GM19467 (cell line): ENCODE measurements at regions not wholly inside any gene's neighbourhood (a gene's known extent, or its start where the extent isn't known, plus 50 kb on each side); places are given as distances from the start of the nearest gene placed in this dataset.

ENCODE experiments used
- ATAC-seq: cut with Tn5 transposase; IDR thresholded peaks from one replicate; pipeline ENCODE4 v1.9.1; 2021; ENCODE audit warnings: mild to moderate bottlenecking, moderate library complexity; ENCODE audit not compliant: unreplicated experiment

GRCh38 chr14:98368221-98368620 lies 903.8 kb downstream of the BCL11B start:
- no peak for ATAC-seq

- ATAC-seq = no peak
Observed at GRCh38 chr14:98368916-98369315, 903.1 kb downstream of the BCL11B start.

GRCh38 chr14:98369344-98369743 lies 902.7 kb downstream of the BCL11B start:
- no peak for ATAC-seq

- no peak for ATAC-seq
Observed at GRCh38 chr14:98370352-98370751, 901.6 kb downstream of the BCL11B start.

- no peak for ATAC-seq
Observed at GRCh38 chr14:98371141-98371540, 900.9 kb downstream of the BCL11B start.

GRCh38 chr14:98374136-98374535 lies 897.9 kb downstream of the BCL11B start:
- no peak for ATAC-seq

GRCh38 chr14:98375566-98375965 lies 896.4 kb downstream of the BCL11B start:
- ATAC-seq = no peak

GRCh38 chr14:98379830-98380229 lies 892.2 kb downstream of the BCL11B start:
- ATAC-seq = no peak

- no peak for ATAC-seq
Observed at GRCh38 chr14:98382662-98383061, 889.3 kb downstream of the BCL11B start.

GRCh38 chr14:98385851-98386250 lies 886.1 kb downstream of the BCL11B start:
- ATAC-seq = no peak

GRCh38 chr14:98391061-98391460 lies 880.9 kb downstream of the BCL11B start:
- no peak for ATAC-seq

GRCh38 chr14:98393527-98393926 lies 878.5 kb downstream of the BCL11B start:
- no peak for ATAC-seq

GRCh38 chr14:98404811-98405210 lies 867.2 kb downstream of the BCL11B start:
- ATAC-seq = no peak

GRCh38 chr14:98408024-98408555 lies 863.9 kb downstream of the BCL11B start:
- no peak for ATAC-seq

GRCh38 chr14:98408713-98409112 lies 863.3 kb downstream of the BCL11B start:
- no peak for ATAC-seq

GRCh38 chr14:98411154-98411553 lies 860.8 kb downstream of the BCL11B start:
- no peak for ATAC-seq

- no peak for ATAC-seq
Observed at GRCh38 chr14:98412431-98412830, 859.6 kb downstream of the BCL11B start.

GRCh38 chr14:98415766-98416165 lies 856.2 kb downstream of the BCL11B start:
- no peak for ATAC-seq

- ATAC-seq = no peak
Observed at GRCh38 chr14:98417001-98417400, 855.0 kb downstream of the BCL11B start.

GRCh38 chr14:98428483-98428994 lies 843.5 kb downstream of the BCL11B start:
- no peak for ATAC-seq

GRCh38 chr14:98433436-98433835 lies 838.6 kb downstream of the BCL11B start:
- ATAC-seq = no peak

GRCh38 chr14:98437113-98437512 lies 834.9 kb downstream of the BCL11B start:
- ATAC-seq = no peak

- no peak for ATAC-seq
Observed at GRCh38 chr14:98444077-98444476, 827.9 kb downstream of the BCL11B start.
